ENCODE measurements at regions not wholly inside any gene's neighbourhood (a gene's known extent, or its start where the extent isn't known, plus 50 kb on each side); places are given as distances from the start of the nearest gene placed in this dataset.
"Not testable (repeated sequence)": the region's sequence is repeated elsewhere in the genome, so short reads cannot be mapped to it uniquely, and the experiment has no call there.

GRCh38 chr11:82533628-82534327 lies 199.9 kb downstream of the FAM181B start:
- no peak for DNase-seq

GRCh38 chr11:82529936-82530335 lies 203.7 kb downstream of the FAM181B start:
- no peak for DNase-seq

DNA sequence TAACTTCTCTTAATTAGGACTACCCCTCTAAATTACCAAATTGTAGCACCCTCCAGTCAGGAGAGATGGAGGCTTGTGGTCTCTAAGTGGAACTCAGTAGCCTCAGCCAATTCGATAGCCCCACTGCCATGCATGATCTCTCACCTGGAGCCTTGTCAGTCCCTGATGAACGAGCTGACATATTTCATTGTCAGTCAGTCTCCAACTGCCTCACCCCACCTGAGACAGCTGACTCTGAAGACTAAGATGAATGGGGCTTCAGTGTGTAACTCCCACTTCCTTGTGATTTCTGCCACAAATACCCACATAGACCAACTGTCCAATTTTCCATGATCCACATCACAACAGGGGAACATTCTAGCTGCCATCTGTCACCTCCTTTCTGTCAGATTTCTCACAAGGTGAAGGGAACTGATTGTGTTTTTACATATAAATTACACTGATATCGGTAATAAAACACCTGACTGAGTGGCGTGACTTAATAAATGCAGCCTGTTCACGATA lies 206.5 kb downstream of the FAM181B start:
- no peak for DNase-seq

GRCh38 chr11:82523141-82523540 lies 210.5 kb downstream of the FAM181B start:
- DNase-seq, result no peak

DNA sequence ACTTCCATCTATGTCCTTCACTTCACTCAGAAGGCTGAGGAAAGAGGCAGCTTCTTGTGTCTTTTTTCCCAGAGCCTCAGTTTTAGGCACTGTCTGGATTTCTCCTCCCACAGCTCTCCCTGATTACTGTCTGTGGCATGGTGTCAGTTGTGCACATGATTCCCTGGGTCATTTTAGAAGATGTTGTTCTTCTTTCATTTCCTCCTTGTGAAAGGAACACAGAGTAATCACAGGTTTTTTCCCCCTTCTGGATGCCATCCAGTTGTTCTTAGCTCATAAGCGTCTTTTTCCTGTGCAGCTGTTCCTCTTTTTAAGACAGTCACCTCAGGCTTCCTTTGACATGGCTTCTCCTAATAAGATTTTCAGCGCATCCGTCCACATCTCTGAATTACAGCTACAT lies 212.2 kb downstream of the FAM181B start:
- DNase-seq, result no peak

GRCh38 chr11:82507288-82507687 lies 226.4 kb downstream of the FAM181B start:
- no peak for DNase-seq

GRCh38 chr11:82505379-82505778 lies 228.3 kb downstream of the FAM181B start:
- no peak for DNase-seq

DNA sequence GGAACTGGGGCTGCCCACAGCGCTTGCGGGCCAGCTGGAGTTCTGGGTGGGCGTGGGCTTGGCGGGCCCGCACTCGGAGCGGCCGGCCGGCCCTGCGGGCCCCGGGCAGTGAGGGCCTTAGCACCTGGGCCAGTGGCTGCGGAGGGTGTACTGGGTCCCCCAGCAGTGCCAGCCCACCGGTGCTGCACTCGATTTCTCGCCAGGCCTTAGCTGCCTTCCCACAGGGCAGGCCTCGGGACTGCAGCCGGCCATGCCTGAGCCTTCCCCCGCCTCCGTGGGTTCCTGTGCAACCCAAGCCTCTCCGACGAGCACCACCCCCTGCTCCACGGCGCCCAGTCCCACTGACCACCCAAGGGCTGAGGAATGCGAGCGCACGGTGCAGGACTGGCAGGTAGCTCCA lies 232.5 kb downstream of the FAM181B start:
- not testable (repeated sequence) for DNase-seq

DNA sequence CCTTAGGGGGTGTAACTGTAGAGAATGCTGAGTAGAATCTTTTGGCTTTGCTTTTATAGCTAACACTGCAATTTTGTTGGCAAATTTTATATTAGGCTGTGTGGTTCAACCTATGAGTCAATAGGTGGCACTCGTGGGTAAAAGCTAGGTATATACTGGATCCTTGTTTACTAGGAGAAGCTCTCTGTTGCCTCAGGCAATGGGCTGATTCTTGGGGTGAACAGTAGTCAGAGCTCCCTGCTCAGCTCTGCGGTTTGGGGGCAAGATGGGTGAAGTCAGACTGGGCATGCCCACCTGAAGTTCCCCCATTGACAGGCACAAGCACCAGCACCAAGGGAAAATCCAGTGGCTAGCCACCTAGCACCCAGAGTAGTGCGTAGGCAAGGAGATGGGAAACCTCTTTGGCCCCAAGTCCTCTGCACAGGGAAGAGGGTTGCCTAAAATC lies 238.7 kb downstream of the FAM181B start:
- no peak for DNase-seq

- DNase-seq, result no peak
These were observed 258.8 kb downstream of the FAM181B start for GRCh38 chr11:82474876-82475275.

DNA sequence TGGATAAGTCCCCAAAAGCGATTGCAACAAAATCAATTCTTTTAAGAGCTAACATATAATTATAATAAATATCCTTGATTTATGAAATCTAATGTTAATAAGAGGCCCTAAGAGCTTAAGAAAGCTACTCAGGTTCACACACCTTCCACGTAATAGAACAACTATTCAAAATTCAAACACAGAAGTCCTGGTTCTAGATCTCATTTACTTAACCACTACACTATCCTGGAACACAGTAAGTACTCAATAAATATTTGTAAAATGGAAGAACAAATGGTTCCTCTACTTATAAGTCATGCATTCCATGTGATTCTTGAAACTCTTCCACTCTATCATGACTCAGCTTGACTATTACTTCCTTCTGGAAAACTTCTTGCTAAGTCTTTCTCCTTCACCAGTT lies 268.2 kb downstream of the FAM181B start:
- DNase-seq, result no peak

DNA sequence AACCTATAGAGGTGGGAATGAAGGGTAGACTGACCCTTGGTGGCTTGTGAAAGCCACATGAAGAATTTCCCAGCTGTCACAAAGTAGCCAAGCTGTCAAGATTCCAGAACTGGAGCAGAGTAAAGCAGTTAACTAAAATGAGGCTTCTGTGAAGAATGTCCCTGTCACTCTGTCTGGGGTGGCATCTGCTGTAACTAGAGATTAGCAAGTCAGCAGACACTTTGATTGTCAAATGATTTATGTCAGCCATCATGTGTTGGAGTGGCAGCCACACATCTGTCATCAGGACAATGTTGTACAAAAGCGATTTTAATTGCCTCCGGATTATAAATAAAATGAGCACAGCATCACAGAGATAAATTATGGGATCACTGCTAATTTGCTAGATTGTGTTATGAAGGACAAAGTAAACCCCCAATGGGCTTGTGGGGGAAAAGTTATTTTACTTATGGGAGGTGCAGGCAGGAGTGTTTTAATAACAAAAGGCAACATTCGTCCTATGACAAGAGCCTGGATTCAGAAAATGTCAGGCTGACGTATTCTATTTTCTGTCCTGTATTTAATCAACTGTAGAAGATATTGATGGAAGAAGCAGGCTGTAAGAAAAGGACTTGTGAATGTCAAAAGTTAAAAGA lies 270.9 kb downstream of the FAM181B start:
- no peak for DNase-seq

- no peak for DNase-seq
These were observed 274.9 kb downstream of the FAM181B start for GRCh38 chr11:82458761-82459160.

- no peak for DNase-seq
These were observed 275.5 kb downstream of the FAM181B start for GRCh38 chr11:82458147-82458546.

GRCh38 chr11:82450996-82451395 lies 282.7 kb downstream of the FAM181B start:
- DNase-seq, result no peak

DNA sequence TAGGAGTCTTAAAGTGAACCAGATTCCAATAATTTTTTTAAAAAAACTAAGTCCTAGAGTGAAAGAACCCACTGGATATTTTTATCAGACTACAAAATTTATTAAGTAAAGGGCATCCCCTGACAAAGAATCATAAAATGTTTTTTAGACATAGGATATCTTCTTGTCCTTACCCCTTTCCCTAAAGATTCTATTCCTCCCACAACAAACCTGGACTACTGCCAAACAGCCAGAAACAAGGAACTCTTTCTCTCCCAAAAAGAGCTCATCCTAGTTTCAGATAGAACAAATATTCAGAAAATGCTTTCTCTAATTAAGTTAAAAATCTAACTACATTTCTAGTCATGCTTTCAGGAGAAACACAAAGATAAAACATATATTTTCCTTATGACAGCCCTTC lies 327.1 kb downstream of the FAM181B start:
- no peak for DNase-seq

- no peak for DNase-seq
These were observed 328.2 kb downstream of the FAM181B start for GRCh38 chr11:82405421-82405820.

DNA sequence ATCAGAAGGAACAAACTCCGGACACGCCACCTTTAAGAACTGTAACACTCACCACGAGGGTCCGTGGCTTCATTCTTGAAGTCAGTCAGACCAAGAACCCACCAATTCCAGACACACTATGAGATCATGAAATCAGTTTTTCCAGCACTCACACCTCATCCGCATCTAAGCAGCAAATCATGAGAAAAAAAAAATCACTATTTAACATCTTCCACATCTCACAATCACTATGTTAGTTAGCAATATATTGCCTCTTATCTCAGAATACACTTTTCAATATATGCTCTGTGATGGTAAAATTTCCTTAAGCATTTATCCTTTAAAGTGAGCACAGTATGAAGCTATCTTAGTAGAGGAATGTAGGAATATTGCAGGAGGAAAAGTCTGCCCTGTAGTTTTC lies 328.7 kb downstream of the FAM181B start:
- DNase-seq, result no peak

DNA sequence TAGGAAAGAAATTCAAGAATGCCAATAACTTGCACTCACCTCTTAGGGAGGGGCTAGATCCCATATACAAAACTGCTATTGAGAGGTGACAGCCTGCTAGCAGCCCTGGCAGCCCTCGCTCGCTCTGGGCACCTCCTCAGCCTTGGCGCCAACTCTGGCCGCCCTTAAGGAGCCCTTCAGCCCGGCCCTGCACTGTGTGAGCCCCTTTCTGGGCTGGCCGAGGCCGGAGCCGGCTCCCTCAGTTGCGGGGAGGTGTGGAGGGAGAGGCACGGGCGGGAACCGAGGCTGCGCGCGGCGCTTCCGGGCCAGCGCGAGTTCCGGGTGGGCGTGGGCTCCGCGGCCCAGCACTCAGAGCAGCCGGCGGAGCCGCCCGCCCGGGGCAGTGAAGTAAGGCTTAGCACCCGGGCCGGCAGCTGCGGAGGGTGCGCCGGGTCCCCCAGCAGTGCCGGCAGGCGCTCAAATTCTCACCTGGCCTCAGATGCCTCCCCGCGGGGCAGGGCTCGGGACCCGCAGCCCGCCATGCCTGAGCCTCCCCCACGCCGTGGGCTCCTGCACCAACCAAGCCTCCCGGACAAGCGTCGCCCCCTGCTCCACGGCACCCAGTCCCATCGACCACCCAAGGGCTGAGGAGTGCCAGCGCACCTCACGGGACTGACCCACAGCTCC lies 329.9 kb downstream of the FAM181B start:
- no peak for DNase-seq

DNA sequence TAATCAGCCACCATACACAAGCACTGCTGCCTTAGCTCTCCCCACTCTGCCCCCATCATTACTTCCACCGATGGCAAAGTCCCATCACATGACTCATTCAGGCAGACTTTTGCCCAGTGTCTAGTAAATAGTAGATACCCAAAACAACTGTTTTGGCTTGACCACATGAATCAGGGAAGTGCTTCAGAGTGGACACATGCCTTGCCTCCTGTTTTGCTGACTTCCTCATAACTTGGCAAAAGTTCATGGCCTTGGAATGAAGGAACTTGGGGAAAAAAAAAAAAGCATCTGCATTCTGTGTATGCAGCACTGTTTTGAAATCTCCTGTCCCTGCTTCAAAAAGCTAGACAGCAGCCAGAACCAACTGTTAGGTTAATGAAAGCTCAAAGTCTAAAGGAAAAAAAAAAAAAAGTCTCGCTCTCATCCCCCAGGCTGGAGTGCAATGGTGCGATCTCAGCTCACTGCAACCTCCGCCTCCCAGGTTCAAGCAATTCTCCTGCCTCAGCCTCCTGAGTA lies 335.3 kb downstream of the FAM181B start:
- DNase-seq, result no peak

- DNase-seq, result not testable (repeated sequence)
These were observed 337.0 kb downstream of the FAM181B start for GRCh38 chr11:82396639-82397038.

DNA sequence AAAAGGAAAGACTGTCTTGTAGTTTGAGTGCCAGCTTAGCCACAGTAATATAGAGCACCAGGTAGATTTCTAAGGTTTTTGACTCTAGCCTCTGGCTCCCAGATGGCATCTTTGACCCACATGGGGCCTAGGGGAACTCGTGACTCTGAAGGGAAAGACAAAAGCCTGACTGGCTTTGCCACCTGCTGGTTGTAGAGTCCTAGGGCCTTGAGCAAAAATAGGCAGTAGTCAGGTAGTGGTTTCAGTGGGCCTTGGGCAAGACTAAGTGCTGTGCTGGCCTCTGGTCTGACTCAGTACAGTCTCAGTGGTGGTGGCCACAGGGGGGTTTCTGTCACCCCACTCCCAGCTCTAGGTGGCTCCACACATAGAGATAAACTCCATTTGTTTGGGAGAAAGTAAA lies 349.4 kb downstream of the FAM181B start:
- no peak for DNase-seq

- no peak for DNase-seq
These were observed 359.7 kb downstream of the FAM181B start for GRCh38 chr11:82373781-82374542.
